ENCODE measurements at regions not wholly inside any gene's neighbourhood (a gene's known extent, or its start where the extent isn't known, plus 50 kb on each side); places are given as distances from the start of the nearest gene placed in this dataset.

- H2AFZ ChIP-seq (ENCODE audit: low read length): no peak overlapping the region
- no peaks in the 10 kb centered on the region for H3K9me2 ChIP-seq (ENCODE audit: low read depth, low read length)
- no peak for TF ChIP-seq CTCF (IDR thresholded peaks at IDR 0.05; ENCODE audit: low read length)
- TF ChIP-seq EZH2 (IDR thresholded peaks at IDR 0.05; ENCODE audit: borderline replicate concordance, low read length): no peak
- H4K20me1 ChIP-seq (ENCODE audit: insufficient read depth, low read length): no peaks in the 10 kb centered on the region
- H3K9me3 ChIP-seq (ENCODE audit: low read length): no peaks in the 10 kb centered on the region
- no peaks in the 10 kb centered on the region for H3K4me1 ChIP-seq (ENCODE audit: insufficient read depth, low read length, severe bottlenecking)
- H3K4me2 ChIP-seq (ENCODE audit: low read length): no peak overlapping the region
- H3K27me3 ChIP-seq (ENCODE audit: insufficient read depth, low read length): no peaks in the 10 kb centered on the region
- no peak overlapping the region for H3K27ac ChIP-seq (ENCODE audit: low read depth, low read length, poor library complexity, severe bottlenecking)
- H3K36me3 ChIP-seq (ENCODE audit: insufficient read depth, low read length): no peaks in the 10 kb centered on the region
- H3F3A ChIP-seq (ENCODE audit: insufficient read depth, low read length): no peaks in the 10 kb centered on the region
- no peak overlapping the region for H3K4me3 ChIP-seq (ENCODE audit: low read depth, low read length, poor library complexity, severe bottlenecking)
- H3K9ac ChIP-seq (ENCODE audit: low read length): no peak overlapping the region
- no peaks in the 10 kb centered on the region for H3K79me2 ChIP-seq (ENCODE audit: insufficient read depth, low read length)
Measured at GRCh38 chr12:125222876-125223275, 157.6 kb downstream of the AACS start.

- H3K4me3 ChIP-seq (ENCODE audit: low read depth, low read length, poor library complexity, severe bottlenecking): no peak overlapping the region
- no peaks in the 10 kb centered on the region for H3K27me3 ChIP-seq (ENCODE audit: insufficient read depth, low read length)
- H3K27ac ChIP-seq (ENCODE audit: low read depth, low read length, poor library complexity, severe bottlenecking): no peak overlapping the region
- no peak overlapping the region for H2AFZ ChIP-seq (ENCODE audit: low read length)
- no peaks in the 10 kb centered on the region for H3K9me2 ChIP-seq (ENCODE audit: low read depth, low read length)
- H3K4me1 ChIP-seq (ENCODE audit: insufficient read depth, low read length, severe bottlenecking): no peaks in the 10 kb centered on the region
- H3K9me3 ChIP-seq (ENCODE audit: low read length): no peaks in the 10 kb centered on the region
- no peaks in the 10 kb centered on the region for H3F3A ChIP-seq (ENCODE audit: insufficient read depth, low read length)
- H3K9ac ChIP-seq (ENCODE audit: low read length): no peak overlapping the region
- H4K20me1 ChIP-seq (ENCODE audit: insufficient read depth, low read length): no peaks in the 10 kb centered on the region
- no peaks in the 10 kb centered on the region for H3K79me2 ChIP-seq (ENCODE audit: insufficient read depth, low read length)
- no peak overlapping the region for H3K4me2 ChIP-seq (ENCODE audit: low read length)
- TF ChIP-seq EZH2 (IDR thresholded peaks at IDR 0.05; ENCODE audit: borderline replicate concordance, low read length) (no peak), CTCF (IDR thresholded peaks at IDR 0.05; ENCODE audit: low read length) (no peak)
- no peaks in the 10 kb centered on the region for H3K36me3 ChIP-seq (ENCODE audit: insufficient read depth, low read length)
Measured at GRCh38 chr12:125225641-125226040, 160.4 kb downstream of the AACS start.

DNA sequence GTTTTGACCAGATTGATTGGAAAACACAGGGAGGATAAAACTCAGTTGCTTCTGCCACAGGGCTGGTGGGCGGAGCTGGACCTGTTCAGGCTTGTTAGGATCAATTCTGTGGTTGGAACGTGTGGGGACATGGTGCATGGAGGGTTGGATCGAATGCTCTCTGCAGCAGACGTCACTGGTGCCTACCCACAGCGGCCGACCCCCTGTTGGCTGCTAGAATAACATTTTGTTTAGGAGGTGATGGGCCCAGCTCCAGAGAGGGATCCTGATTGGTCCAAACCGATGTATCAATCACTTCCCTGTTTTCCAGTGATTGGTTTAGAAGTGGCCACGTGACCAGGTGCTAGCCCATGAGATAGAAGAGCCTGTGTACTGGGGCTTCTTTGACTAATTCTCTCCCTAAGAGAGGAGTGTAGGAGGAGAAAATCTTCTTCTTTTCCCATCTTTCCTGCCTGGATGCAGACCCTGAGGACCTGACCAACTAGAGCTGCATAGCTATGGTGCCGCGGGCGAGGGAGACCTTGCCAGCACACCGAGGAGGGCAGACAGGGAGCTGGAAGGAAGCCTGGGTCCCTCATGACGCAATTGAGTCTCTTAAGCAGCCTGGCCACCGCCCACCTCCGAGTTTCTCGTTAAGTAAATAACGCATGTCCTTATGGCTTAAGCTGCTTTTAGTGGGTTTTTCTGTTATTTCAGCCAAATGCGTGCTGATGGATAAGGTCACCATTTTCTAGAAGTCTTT lies 163.5 kb downstream of the AACS start:
- Histone ChIP-seq H3F3A (ENCODE audit: insufficient read depth, low read length) (no peaks in the 10 kb centered on the region), H3K79me2 (ENCODE audit: insufficient read depth, low read length) (no peaks in the 10 kb centered on the region), H3K9me2 (ENCODE audit: low read depth, low read length) (no peaks in the 10 kb centered on the region), H3K9ac (ENCODE audit: low read length) (no peak overlapping the region), H3K36me3 (ENCODE audit: insufficient read depth, low read length) (no peaks in the 10 kb centered on the region), H3K4me3 (ENCODE audit: low read depth, low read length, poor library complexity, severe bottlenecking) (no peak overlapping the region), H3K27me3 (ENCODE audit: insufficient read depth, low read length) (no peaks in the 10 kb centered on the region), H3K4me2 (ENCODE audit: low read length) (no peak overlapping the region), H2AFZ (ENCODE audit: low read length) (no peak overlapping the region), H3K4me1 (ENCODE audit: insufficient read depth, low read length, severe bottlenecking) (no peaks in the 10 kb centered on the region), H4K20me1 (ENCODE audit: insufficient read depth, low read length) (no peaks in the 10 kb centered on the region), H3K9me3 (ENCODE audit: low read length) (no peaks in the 10 kb centered on the region), H3K27ac (ENCODE audit: low read depth, low read length, poor library complexity, severe bottlenecking) (no peak overlapping the region)
- no peak for TF ChIP-seq CTCF (IDR thresholded peaks at IDR 0.05; ENCODE audit: low read length)
- no peak for TF ChIP-seq EZH2 (IDR thresholded peaks at IDR 0.05; ENCODE audit: borderline replicate concordance, low read length)
